ENCODE measurements at regions not wholly inside any gene's neighbourhood (a gene's known extent, or its start where the extent isn't known, plus 50 kb on each side); places are given as distances from the start of the nearest gene placed in this dataset.

- TF ChIP-seq, protein P1, sequence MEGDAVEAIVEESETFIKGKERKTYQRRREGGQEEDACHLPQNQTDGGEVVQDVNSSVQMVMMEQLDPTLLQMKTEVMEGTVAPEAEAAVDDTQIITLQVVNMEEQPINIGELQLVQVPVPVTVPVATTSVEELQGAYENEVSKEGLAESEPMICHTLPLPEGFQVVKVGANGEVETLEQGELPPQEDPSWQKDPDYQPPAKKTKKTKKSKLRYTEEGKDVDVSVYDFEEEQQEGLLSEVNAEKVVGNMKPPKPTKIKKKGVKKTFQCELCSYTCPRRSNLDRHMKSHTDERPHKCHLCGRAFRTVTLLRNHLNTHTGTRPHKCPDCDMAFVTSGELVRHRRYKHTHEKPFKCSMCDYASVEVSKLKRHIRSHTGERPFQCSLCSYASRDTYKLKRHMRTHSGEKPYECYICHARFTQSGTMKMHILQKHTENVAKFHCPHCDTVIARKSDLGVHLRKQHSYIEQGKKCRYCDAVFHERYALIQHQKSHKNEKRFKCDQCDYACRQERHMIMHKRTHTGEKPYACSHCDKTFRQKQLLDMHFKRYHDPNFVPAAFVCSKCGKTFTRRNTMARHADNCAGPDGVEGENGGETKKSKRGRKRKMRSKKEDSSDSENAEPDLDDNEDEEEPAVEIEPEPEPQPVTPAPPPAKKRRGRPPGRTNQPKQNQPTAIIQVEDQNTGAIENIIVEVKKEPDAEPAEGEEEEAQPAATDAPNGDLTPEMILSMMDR (IDR thresholded peaks at IDR 0.05; ENCODE audit: insufficient read depth, low read length) = no peak
- H3K4me3 ChIP-seq (ENCODE audit: low read depth, low read length) = no peak overlapping the region
- no peak for DNase-seq (ENCODE audit: low read depth)
Measured at GRCh38 chr16:27152801-27153200, 50.5 kb upstream of the KDM8 start.
